ENCODE measurements at regions not wholly inside any gene's neighbourhood (a gene's known extent, or its start where the extent isn't known, plus 50 kb on each side); places are given as distances from the start of the nearest gene placed in this dataset.

DNA sequence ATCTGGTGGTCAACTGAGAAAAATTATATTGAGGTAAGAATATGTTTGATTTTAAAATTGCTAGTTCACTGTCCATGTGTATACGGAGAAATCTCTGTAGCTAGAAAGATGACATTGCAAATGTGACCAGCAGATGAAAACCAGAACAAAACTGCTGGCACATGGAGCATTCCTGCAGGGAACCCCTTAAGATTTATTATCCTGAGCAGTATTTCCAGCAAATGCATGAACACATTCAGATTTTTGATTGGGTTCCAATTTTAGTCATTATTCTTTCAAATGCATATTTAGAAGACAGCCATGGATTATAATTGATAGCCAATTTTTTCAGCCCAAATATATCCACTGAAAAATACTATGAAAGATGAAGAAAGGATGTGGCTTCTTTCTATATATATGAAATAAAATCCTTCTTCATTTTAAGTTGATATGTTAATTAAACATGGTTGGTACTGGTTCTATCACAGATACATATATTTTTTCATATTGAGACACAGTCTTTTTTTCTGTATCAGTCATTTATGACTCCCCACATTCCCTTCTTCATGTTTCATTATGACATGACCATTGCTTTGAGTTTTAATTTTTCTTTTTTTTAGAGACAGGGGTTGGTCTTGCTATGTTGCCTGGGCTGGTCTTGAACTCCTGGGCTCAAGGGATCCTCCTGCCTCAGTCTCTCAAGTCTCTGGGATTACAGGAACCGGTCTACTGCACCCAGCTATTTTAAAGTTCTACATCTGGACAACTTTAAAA, 376.5 kb downstream of the KLF12 start:
- Histone ChIP-seq H3K27me3 (ENCODE audit: control insufficient read depth in 1 of 2, insufficient read depth in 2 of 2, low read length in 2 of 2) (no peaks in the 10 kb centered on the region), H3K9ac (ENCODE audit: low read length) (no peak overlapping the region), H3K4me1 (ENCODE audit: insufficient read depth, low read length) (peaks cover 30% of the 10 kb centered on the region), H3K4me3 (ENCODE audit: low read depth in 1 of 2, low read length in 2 of 2) (no peak overlapping the region), H3K9me3 (ENCODE audit: low read length) (no peaks in the 10 kb centered on the region), H3K36me3 (ENCODE audit: insufficient read depth, low read length) (no peaks in the 10 kb centered on the region), H3K27ac (ENCODE audit: low read depth, low read length) (no peak overlapping the region)

GRCh38 chr13:73754727-73755292, 379.4 kb downstream of the KLF12 start:
- no peak overlapping the region for H3K9ac ChIP-seq (ENCODE audit: low read length)
- no peaks in the 10 kb centered on the region for H3K36me3 ChIP-seq (ENCODE audit: insufficient read depth, low read length)
- H3K9me3 ChIP-seq (ENCODE audit: low read length), result no peaks in the 10 kb centered on the region
- no peak overlapping the region for H3K27ac ChIP-seq (ENCODE audit: low read depth, low read length)
- H3K4me1 ChIP-seq (ENCODE audit: insufficient read depth, low read length), result peaks cover 32% of the 10 kb centered on the region
- H3K4me3 ChIP-seq (ENCODE audit: low read depth in 1 of 2, low read length in 2 of 2), result no peak overlapping the region
- no peaks in the 10 kb centered on the region for H3K27me3 ChIP-seq (ENCODE audit: control insufficient read depth in 1 of 2, insufficient read depth in 2 of 2, low read length in 2 of 2)

- Histone ChIP-seq H3K27ac (ENCODE audit: low read depth, low read length) (no peak overlapping the region), H3K9ac (ENCODE audit: low read length) (no peak overlapping the region), H3K36me3 (ENCODE audit: insufficient read depth, low read length) (no peaks in the 10 kb centered on the region), H3K4me3 (ENCODE audit: low read depth in 1 of 2, low read length in 2 of 2) (no peak overlapping the region), H3K4me1 (ENCODE audit: insufficient read depth, low read length) (peaks cover 32% of the 10 kb centered on the region), H3K9me3 (ENCODE audit: low read length) (no peaks in the 10 kb centered on the region), H3K27me3 (ENCODE audit: control insufficient read depth in 1 of 2, insufficient read depth in 2 of 2, low read length in 2 of 2) (no peaks in the 10 kb centered on the region)
Observed at GRCh38 chr13:73754241-73754640, 380.0 kb downstream of the KLF12 start.

- no peaks in the 10 kb centered on the region for H3K9me3 ChIP-seq (ENCODE audit: low read length)
- H3K9ac ChIP-seq (ENCODE audit: low read length), result no peak overlapping the region
- no peaks in the 10 kb centered on the region for H3K27me3 ChIP-seq (ENCODE audit: control insufficient read depth in 1 of 2, insufficient read depth in 2 of 2, low read length in 2 of 2)
- H3K27ac ChIP-seq (ENCODE audit: low read depth, low read length), result no peak overlapping the region
- peaks cover 14% of the 10 kb centered on the region for H3K4me1 ChIP-seq (ENCODE audit: insufficient read depth, low read length)
- no peak overlapping the region for H3K4me3 ChIP-seq (ENCODE audit: low read depth in 1 of 2, low read length in 2 of 2)
- no peaks in the 10 kb centered on the region for H3K36me3 ChIP-seq (ENCODE audit: insufficient read depth, low read length)
Observed at GRCh38 chr13:73751290-73751689, 382.9 kb downstream of the KLF12 start.

- Histone ChIP-seq H3K9me3 (ENCODE audit: low read length) (no peaks in the 10 kb centered on the region), H3K27ac (ENCODE audit: low read depth, low read length) (no peak overlapping the region), H3K4me1 (ENCODE audit: insufficient read depth, low read length) (peaks cover 8% of the 10 kb centered on the region), H3K27me3 (ENCODE audit: control insufficient read depth in 1 of 2, insufficient read depth in 2 of 2, low read length in 2 of 2) (no peaks in the 10 kb centered on the region), H3K36me3 (ENCODE audit: insufficient read depth, low read length) (no peaks in the 10 kb centered on the region), H3K4me3 (ENCODE audit: low read depth in 1 of 2, low read length in 2 of 2) (no peak overlapping the region), H3K9ac (ENCODE audit: low read length) (no peak overlapping the region)
Observed at GRCh38 chr13:73748404-73748803, 385.8 kb downstream of the KLF12 start.

DNA sequence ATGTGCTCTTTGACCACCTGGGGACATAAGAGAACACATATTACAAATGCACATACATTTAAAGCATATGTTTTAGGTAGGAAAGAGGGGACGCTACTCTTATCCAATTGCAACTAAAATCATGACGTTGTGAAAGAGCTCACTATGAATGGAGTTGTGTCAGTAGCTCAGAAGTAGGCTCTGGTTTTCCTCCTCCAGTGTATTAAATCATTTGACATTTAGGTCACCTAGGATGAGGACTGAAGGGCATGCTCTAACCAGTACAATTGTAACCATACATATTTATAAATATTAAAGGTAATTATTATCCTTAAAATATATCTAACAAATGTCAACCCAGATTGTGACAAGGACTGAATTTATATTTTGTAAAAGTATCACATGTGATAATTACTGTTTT, 389.0 kb downstream of the KLF12 start:
- no peaks in the 10 kb centered on the region for H3K9me3 ChIP-seq (ENCODE audit: low read length)
- H3K27me3 ChIP-seq (ENCODE audit: control insufficient read depth in 1 of 2, insufficient read depth in 2 of 2, low read length in 2 of 2), result no peaks in the 10 kb centered on the region
- no peak overlapping the region for H3K4me3 ChIP-seq (ENCODE audit: low read depth in 1 of 2, low read length in 2 of 2)
- no peaks in the 10 kb centered on the region for H3K36me3 ChIP-seq (ENCODE audit: insufficient read depth, low read length)
- no peak overlapping the region for H3K27ac ChIP-seq (ENCODE audit: low read depth, low read length)
- no peak overlapping the region for H3K9ac ChIP-seq (ENCODE audit: low read length)
- H3K4me1 ChIP-seq (ENCODE audit: insufficient read depth, low read length), result peaks cover 18% of the 10 kb centered on the region

- Histone ChIP-seq H3K9me3 (ENCODE audit: low read length) (no peaks in the 10 kb centered on the region), H3K36me3 (ENCODE audit: insufficient read depth, low read length) (no peaks in the 10 kb centered on the region), H3K4me1 (ENCODE audit: insufficient read depth, low read length) (peaks cover 20% of the 10 kb centered on the region), H3K27ac (ENCODE audit: low read depth, low read length) (no peak overlapping the region), H3K4me3 (ENCODE audit: low read depth in 1 of 2, low read length in 2 of 2) (no peak overlapping the region), H3K27me3 (ENCODE audit: control insufficient read depth in 1 of 2, insufficient read depth in 2 of 2, low read length in 2 of 2) (no peaks in the 10 kb centered on the region), H3K9ac (ENCODE audit: low read length) (no peak overlapping the region)
Observed at GRCh38 chr13:73742982-73743381, 391.2 kb downstream of the KLF12 start.

GRCh38 chr13:73741742-73742141, 392.5 kb downstream of the KLF12 start:
- no peak overlapping the region for H3K4me3 ChIP-seq (ENCODE audit: low read depth in 1 of 2, low read length in 2 of 2)

GRCh38 chr13:73741111-73741510, 393.1 kb downstream of the KLF12 start:
- Histone ChIP-seq H3K4me1 (ENCODE audit: insufficient read depth, low read length) (peaks cover 20% of the 10 kb centered on the region), H3K9ac (ENCODE audit: low read length) (no peak overlapping the region), H3K27ac (ENCODE audit: low read depth, low read length) (peak overlapping the region; percentile 1), H3K27me3 (ENCODE audit: control insufficient read depth in 1 of 2, insufficient read depth in 2 of 2, low read length in 2 of 2) (no peaks in the 10 kb centered on the region), H3K9me3 (ENCODE audit: low read length) (no peaks in the 10 kb centered on the region), H3K4me3 (ENCODE audit: low read depth in 1 of 2, low read length in 2 of 2) (peak overlapping the region in 1 of 2 donors; percentile 42), H3K36me3 (ENCODE audit: insufficient read depth, low read length) (no peaks in the 10 kb centered on the region)

More at GRCh38 chr13:73741742-73742141, 392.5 kb downstream of the KLF12 start:
- H3K9ac ChIP-seq (ENCODE audit: low read length), result no peak overlapping the region
- H3K9me3 ChIP-seq (ENCODE audit: low read length), result no peaks in the 10 kb centered on the region
- H3K4me1 ChIP-seq (ENCODE audit: insufficient read depth, low read length), result peaks cover 20% of the 10 kb centered on the region
- no peaks in the 10 kb centered on the region for H3K36me3 ChIP-seq (ENCODE audit: insufficient read depth, low read length)
- no peaks in the 10 kb centered on the region for H3K27me3 ChIP-seq (ENCODE audit: control insufficient read depth in 1 of 2, insufficient read depth in 2 of 2, low read length in 2 of 2)
- no peak overlapping the region for H3K27ac ChIP-seq (ENCODE audit: low read depth, low read length)

DNA sequence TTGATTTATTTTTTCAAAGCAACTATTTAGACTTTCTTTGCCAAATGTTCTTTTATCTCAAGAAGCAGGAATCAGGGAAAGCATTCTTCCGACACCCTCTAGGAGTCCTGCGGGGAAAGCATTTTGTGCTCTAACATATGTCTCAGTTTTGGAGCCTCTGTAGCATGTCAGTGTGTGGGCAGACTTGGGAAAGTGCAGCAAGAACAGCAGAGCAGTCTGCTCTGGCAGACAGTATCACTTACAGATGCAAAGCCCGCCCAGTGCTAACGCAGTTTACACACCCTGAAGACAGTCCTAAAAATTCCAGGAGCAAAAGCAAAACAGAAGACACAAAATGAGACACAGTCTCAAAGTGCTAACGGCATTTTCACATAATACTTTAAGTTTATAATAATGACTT, 393.5 kb downstream of the KLF12 start:
- Histone ChIP-seq H3K9ac (ENCODE audit: low read length) (no peak overlapping the region), H3K27me3 (ENCODE audit: control insufficient read depth in 1 of 2, insufficient read depth in 2 of 2, low read length in 2 of 2) (no peaks in the 10 kb centered on the region), H3K9me3 (ENCODE audit: low read length) (no peaks in the 10 kb centered on the region), H3K4me3 (ENCODE audit: low read depth in 1 of 2, low read length in 2 of 2) (peak overlapping the region in 1 of 2 donors; percentile 42), H3K27ac (ENCODE audit: low read depth, low read length) (peak overlapping the region; percentile 1), H3K36me3 (ENCODE audit: insufficient read depth, low read length) (no peaks in the 10 kb centered on the region), H3K4me1 (ENCODE audit: insufficient read depth, low read length) (peaks cover 20% of the 10 kb centered on the region)

DNA sequence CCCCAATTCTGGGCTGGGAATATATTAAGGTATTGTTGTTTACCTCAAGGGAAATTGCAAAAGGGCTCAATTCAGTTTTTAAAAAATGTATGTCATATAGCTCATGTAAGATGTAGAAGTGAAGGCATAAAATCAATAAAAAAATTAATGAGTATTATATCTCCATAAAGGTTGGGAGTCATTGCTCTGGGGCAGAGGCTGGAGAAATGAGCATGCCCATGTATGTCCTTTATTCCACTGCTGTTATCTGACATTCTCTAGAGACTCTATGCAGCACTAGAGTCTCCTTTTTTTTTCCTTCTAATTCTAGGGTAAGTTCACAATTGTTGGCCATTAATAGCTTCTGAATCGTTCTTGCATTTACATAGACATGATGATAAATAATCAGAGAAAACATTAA, 394.8 kb downstream of the KLF12 start:
- Histone ChIP-seq H3K36me3 (ENCODE audit: insufficient read depth, low read length) (no peaks in the 10 kb centered on the region), H3K27ac (ENCODE audit: low read depth, low read length) (no peak overlapping the region), H3K4me1 (ENCODE audit: insufficient read depth, low read length) (peaks cover 20% of the 10 kb centered on the region), H3K9ac (ENCODE audit: low read length) (no peak overlapping the region), H3K4me3 (ENCODE audit: low read depth in 1 of 2, low read length in 2 of 2) (no peak overlapping the region), H3K27me3 (ENCODE audit: control insufficient read depth in 1 of 2, insufficient read depth in 2 of 2, low read length in 2 of 2) (no peaks in the 10 kb centered on the region), H3K9me3 (ENCODE audit: low read length) (no peaks in the 10 kb centered on the region)

DNA sequence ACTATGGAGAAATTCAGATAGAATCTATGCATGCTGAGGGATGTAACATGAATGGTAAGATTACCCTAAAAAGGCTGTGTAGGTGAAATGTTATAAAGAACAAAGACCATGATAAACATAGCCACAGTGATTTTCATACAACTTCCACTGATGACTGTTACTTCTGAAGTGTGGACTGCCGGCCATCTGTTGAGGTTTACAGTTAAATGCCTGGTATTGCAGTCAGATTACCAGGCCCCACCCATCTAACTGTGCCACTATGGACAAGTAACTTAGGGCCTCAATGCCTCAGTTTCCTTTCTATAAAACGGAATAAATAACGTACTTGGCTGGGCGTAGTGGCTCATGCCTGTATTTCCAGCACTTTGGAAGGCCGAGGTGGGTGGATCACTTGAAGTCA, 395.6 kb downstream of the KLF12 start:
- Histone ChIP-seq H3K4me3 (ENCODE audit: low read depth in 1 of 2, low read length in 2 of 2) (no peak overlapping the region), H3K9me3 (ENCODE audit: low read length) (no peaks in the 10 kb centered on the region), H3K4me1 (ENCODE audit: insufficient read depth, low read length) (peaks cover 20% of the 10 kb centered on the region), H3K9ac (ENCODE audit: low read length) (no peak overlapping the region), H3K36me3 (ENCODE audit: insufficient read depth, low read length) (no peaks in the 10 kb centered on the region), H3K27ac (ENCODE audit: low read depth, low read length) (no peak overlapping the region), H3K27me3 (ENCODE audit: control insufficient read depth in 1 of 2, insufficient read depth in 2 of 2, low read length in 2 of 2) (no peaks in the 10 kb centered on the region)

Measured in muscle layer of colon (tissue), 2 donors.